HCT116 (cell line): ENCODE measurements at regions not wholly inside any gene's neighbourhood (a gene's known extent, or its start where the extent isn't known, plus 50 kb on each side); places are given as distances from the start of the nearest gene placed in this dataset.

ENCODE experiments used
- ATAC-seq: fragments of 200-7000 bp; cut with Tn5 transposase; 2 replicates; pipeline ENCODE4 v1.9.1; 2020; ENCODE audit warnings: mild to moderate bottlenecking, moderate library complexity
- BruUV-seq: library from RNA; stranded (reverse); fragments of 400-500 nt; replicated peaks from 2 replicates; lab custom pipeline; 2021; lab: Mats Ljungman, UMichigan
- CTCF ChIA-PET: fragments of 300-600 bp; sonication (Branson Sonifier 250); formaldehyde crosslinking; loops from one replicate; lab custom pipeline; 2021; ENCODE audit warnings: antibody characterized with exemption; lab: Charles Lee
- POLR2A ChIA-PET: fragments of 300-600, 350-600 bp; sonication (Branson Sonifier 250); formaldehyde crosslinking; loops from one replicate; lab custom pipeline; 2021; ENCODE audit warnings: antibody characterized with exemption; lab: Charles Lee
- RAD21 ChIA-PET, 2 experiments: fragments of 300-600 bp; sonication (Branson Sonifier 250); formaldehyde crosslinking; loops; one replicate each; lab custom pipeline; 2023; ENCODE audit warnings: low total read pairs in 2 of 2; ENCODE audit not compliant: uncharacterized antibody in 2 of 2, unreplicated experiment in 2 of 2, low non-redundant PET in 1 of 2; lab: Charles Lee
- DNase-seq: peaks from one replicate; pipeline ENCODE4 v3.0.0-alpha.2; 2010; ENCODE audit warnings: low read depth, low spot score
- H2AFZ ChIP-seq: fragments of 200-600 bp; shearing (Covaris generic), sonication (generic); 2 replicates; pipeline ENCODE4 v1.6.1; 2017; ENCODE audit warnings: low read depth, mixed run types, mixed read lengths, antibody characterized with exemption, low read length; ENCODE audit not compliant: poor library complexity, severe bottlenecking
- H3K27ac ChIP-seq: 2 replicates; pipeline ENCODE4 v1.5.1; 2012; ENCODE audit warnings: low read depth, low read length
- H3K27me3 ChIP-seq: fragments of 200-600 bp; sonication (generic); 2 replicates; pipeline ENCODE4 v1.6.1; 2016; ENCODE audit warnings: mixed run types, low read length, mixed read lengths; ENCODE audit not compliant: insufficient read depth
- H3K36me3 ChIP-seq, 2 experiments: fragments of 200-500 bp in 1 of 2; fragments of 200-600 bp in 1 of 2; sonication (Bioruptor generic) in 1 of 2; sonication (generic) in 1 of 2; 2 replicates each; pipeline versions ENCODE4 v1.5.1 to v1.6.1; 2014 to 2016; ENCODE audit warnings: low read length in 2 of 2, inconsistent platforms in 1 of 2, mixed read lengths in 1 of 2, mixed run types in 1 of 2; ENCODE audit not compliant: insufficient read depth in 2 of 2, control insufficient read depth in 1 of 2
- H3K4me1 ChIP-seq, 2 experiments: fragments of 200-600 bp in 1 of 2; sonication (generic) in 1 of 2; 2 replicates each; pipeline versions ENCODE4 v1.5.1 to v1.6.1; 2012 to 2017; ENCODE audit warnings: low read length in 2 of 2, inconsistent platforms in 1 of 2, mild to moderate bottlenecking in 1 of 2, mixed read lengths in 1 of 2, mixed run types in 1 of 2, moderate library complexity in 1 of 2; ENCODE audit not compliant: insufficient read depth in 2 of 2, control insufficient read depth in 1 of 2
- H3K4me2 ChIP-seq: fragments of 200-600 bp; sonication (generic); 2 replicates; pipeline ENCODE4 v1.6.1; 2017; ENCODE audit warnings: mixed run types, low read length, mixed read lengths
- H3K4me3 ChIP-seq, 2 experiments: fragments of 200-600 bp in 1 of 2; sonication (generic) in 1 of 2; replicated peaks in 1 of 2; 2 replicates each; pipeline ENCODE4 v1.5.1; 2011 to 2016; ENCODE audit warnings: low read length in 2 of 2, control low read depth in 1 of 2, low read depth in 1 of 2, mild to moderate bottlenecking in 1 of 2, mixed read lengths in 1 of 2, mixed run types in 1 of 2
- H3K79me2 ChIP-seq: fragments of 200-600 bp; sonication (generic); 2 replicates; pipeline ENCODE4 v1.6.1; 2017; ENCODE audit warnings: mild to moderate bottlenecking, mixed run types, low read length, moderate library complexity, mixed read lengths; ENCODE audit not compliant: insufficient read depth
- H3K9ac ChIP-seq: fragments of 200-600 bp; sonication (generic); 2 replicates; pipeline ENCODE4 v1.6.1; 2016; ENCODE audit warnings: low read length, mixed read lengths
- H3K9me2 ChIP-seq: fragments of 200-600 bp; sonication (generic), shearing (Covaris generic); 2 replicates; pipeline ENCODE4 v1.6.1; 2017; ENCODE audit warnings: mixed run types, mild to moderate bottlenecking, moderate library complexity; ENCODE audit not compliant: insufficient read depth
- H3K9me3 ChIP-seq, 2 experiments: fragments of 200-500 bp in 1 of 2; fragments of 200-600 bp in 1 of 2; sonication (Bioruptor generic) in 1 of 2; sonication (generic) in 1 of 2; 2 replicates each; pipeline ENCODE4 v1.6.1; 2014 to 2017; ENCODE audit warnings: low read length in 2 of 2, mixed read lengths in 2 of 2, inconsistent platforms in 1 of 2, low read depth in 1 of 2, mild to moderate bottlenecking in 1 of 2, mixed run types in 1 of 2, moderate library complexity in 1 of 2; ENCODE audit not compliant: control insufficient read depth in 1 of 2, insufficient read depth in 1 of 2
- H4K20me1 ChIP-seq: fragments of 200-600 bp; sonication (generic), shearing (Covaris generic); 2 replicates; pipeline ENCODE4 v1.6.1; 2017; ENCODE audit warnings: mixed run types, mild to moderate bottlenecking, moderate library complexity; ENCODE audit not compliant: insufficient read depth
- ATF3 ChIP-seq: IDR thresholded peaks from 2 replicates; pipeline ENCODE4 v1.6.1; 2012
- CBX3 ChIP-seq: IDR thresholded peaks from 2 replicates; pipeline ENCODE4 v1.6.1; 2012; ENCODE audit warnings: low read depth
- CEBPB ChIP-seq: IDR thresholded peaks from 2 replicates; pipeline ENCODE4 v1.6.1; 2012; ENCODE audit warnings: low read depth
- ELF1 ChIP-seq: IDR thresholded peaks from 2 replicates; pipeline ENCODE4 v1.6.1; 2012; ENCODE audit warnings: low read depth, borderline replicate concordance
- EZH2phosphoT487 ChIP-seq: fragments of 200-600 bp; IDR thresholded peaks from 2 replicates; pipeline ENCODE4 v1.6.1; 2018; ENCODE audit warnings: antibody characterized with exemption, borderline replicate concordance
- FOSL1 ChIP-seq: IDR thresholded peaks from 2 replicates; pipeline ENCODE4 v1.6.1; 2012; ENCODE audit warnings: low read depth
- JUND ChIP-seq: IDR thresholded peaks from 2 replicates; pipeline ENCODE4 v1.6.1; 2012
- MAX ChIP-seq: IDR thresholded peaks from 2 replicates; pipeline ENCODE4 v1.6.1; 2012
- POLR2A ChIP-seq: IDR thresholded peaks from 2 replicates; pipeline ENCODE4 v1.7.0; 2011; ENCODE audit warnings: borderline replicate concordance; ENCODE audit not compliant: insufficient read depth, insufficient read length; ENCODE audit errors: extremely low read depth
- POLR2AphosphoS5 ChIP-seq: IDR thresholded peaks from 2 replicates; pipeline ENCODE4 v1.6.1; 2011; ENCODE audit warnings: mild to moderate bottlenecking, low read depth, low read length, moderate library complexity
- RAD21 ChIP-seq: IDR thresholded peaks from 2 replicates; pipeline ENCODE4 v1.6.1; 2012; ENCODE audit warnings: low read depth, mild to moderate bottlenecking
- REST ChIP-seq: IDR thresholded peaks from 2 replicates; pipeline ENCODE4 v1.6.1; 2012; ENCODE audit warnings: low read depth
- SIN3A ChIP-seq: IDR thresholded peaks from 2 replicates; pipeline ENCODE4 v1.6.1; 2012; ENCODE audit warnings: low read depth
- SP1 ChIP-seq: IDR thresholded peaks from 2 replicates; pipeline ENCODE4 v1.6.1; 2012; ENCODE audit warnings: low read depth
- SRF ChIP-seq: IDR thresholded peaks from 2 replicates; pipeline ENCODE4 v1.6.1; 2012; ENCODE audit warnings: low read depth
- YY1 ChIP-seq: IDR thresholded peaks from 2 replicates; pipeline ENCODE4 v1.6.1; 2011; ENCODE audit warnings: low read length, low read depth, moderate library complexity, mild to moderate bottlenecking; ENCODE audit not compliant: insufficient replicate concordance; ENCODE audit errors: extremely low read depth
- ZBTB33 ChIP-seq: IDR thresholded peaks from 2 replicates; pipeline ENCODE4 v1.6.1; 2011; ENCODE audit warnings: mild to moderate bottlenecking, low read length, moderate library complexity; ENCODE audit not compliant: insufficient replicate concordance; ENCODE audit errors: extremely low read depth
- ZFX ChIP-seq: fragments of 450-650 bp; IDR thresholded peaks from 2 replicates; pipeline ENCODE4 v1.6.1; 2017
- ZNF274 ChIP-seq: fragments of 200-500 bp; sonication (Bioruptor generic); IDR thresholded peaks from 2 replicates; pipeline ENCODE4 v1.6.1; 2014; ENCODE audit warnings: mild to moderate bottlenecking, low read depth, low read length, inconsistent platforms
- intact Hi-C: fragments of 100-400 bp; cut with micrococcal nuclease; formaldehyde crosslinking; loops from 2 replicates; pipeline ENCODE4 v1.10.0; 2022

- H3K36me3 ChIP-seq: no peaks in the 10 kb centered on the region
- no peak overlapping the region for H2AFZ ChIP-seq
- ATAC-seq (no peak), DNase-seq (no peak)
- no peak overlapping the region for H3K9ac ChIP-seq
- H3K9me2 ChIP-seq: no peaks in the 10 kb centered on the region
- H3K9me3 ChIP-seq: peaks cover 12 to 52% of the 10 kb centered on the region in 2 experiments; a peak in 3 of 4 replicates
- ChIA-PET CTCF (no interaction called here), POLR2A (no interaction called here), RAD21 (no interaction called here)
- intact Hi-C loops: no loop called here
- H3K4me1 ChIP-seq: no peaks in the 10 kb centered on the region
- H3K79me2 ChIP-seq: no peaks in the 10 kb centered on the region
- H3K4me2 ChIP-seq: no peak overlapping the region
- H4K20me1 ChIP-seq: no peaks in the 10 kb centered on the region
- no peak for TF ChIP-seq ZFX
- TF ChIP-seq YY1: no peak
- no peak for TF ChIP-seq ATF3
- TF ChIP-seq SIN3A: no peak
- no peak for TF ChIP-seq MAX
- no peak for TF ChIP-seq POLR2A
- no peak for TF ChIP-seq EZH2phosphoT487
- no peak for TF ChIP-seq JUND
- TF ChIP-seq RAD21: no peak
- TF ChIP-seq FOSL1: no peak
- TF ChIP-seq SRF: no peak
- TF ChIP-seq REST: no peak
- TF ChIP-seq POLR2AphosphoS5: no peak
- TF ChIP-seq CBX3: no peak
- no peak for TF ChIP-seq CEBPB
- no peak for TF ChIP-seq ZBTB33
- TF ChIP-seq ELF1: no peak
- TF ChIP-seq ZNF274: no peak
- TF ChIP-seq SP1: no peak
- no peak overlapping the region for H3K27ac ChIP-seq
- H3K4me3 ChIP-seq: no peak overlapping the region
- H3K27me3 ChIP-seq: no peaks in the 10 kb centered on the region
- no TSS peak for BruUV-seq
These were observed 125.3 kb downstream of the TSHZ3 start for GRCh38 chr19:31223740-31224534.
